Inflammatory macrophage (primary cell): ENCODE measurements at regions not wholly inside any gene's neighbourhood (a gene's known extent, or its start where the extent isn't known, plus 50 kb on each side); places are given as distances from the start of the nearest gene placed in this dataset.

Experiments used
- DNase-seq, 2 donors: peaks; one replicate each; pipeline ENCODE4 v3.0.0-alpha.2; 2020 to 2022

DNA sequence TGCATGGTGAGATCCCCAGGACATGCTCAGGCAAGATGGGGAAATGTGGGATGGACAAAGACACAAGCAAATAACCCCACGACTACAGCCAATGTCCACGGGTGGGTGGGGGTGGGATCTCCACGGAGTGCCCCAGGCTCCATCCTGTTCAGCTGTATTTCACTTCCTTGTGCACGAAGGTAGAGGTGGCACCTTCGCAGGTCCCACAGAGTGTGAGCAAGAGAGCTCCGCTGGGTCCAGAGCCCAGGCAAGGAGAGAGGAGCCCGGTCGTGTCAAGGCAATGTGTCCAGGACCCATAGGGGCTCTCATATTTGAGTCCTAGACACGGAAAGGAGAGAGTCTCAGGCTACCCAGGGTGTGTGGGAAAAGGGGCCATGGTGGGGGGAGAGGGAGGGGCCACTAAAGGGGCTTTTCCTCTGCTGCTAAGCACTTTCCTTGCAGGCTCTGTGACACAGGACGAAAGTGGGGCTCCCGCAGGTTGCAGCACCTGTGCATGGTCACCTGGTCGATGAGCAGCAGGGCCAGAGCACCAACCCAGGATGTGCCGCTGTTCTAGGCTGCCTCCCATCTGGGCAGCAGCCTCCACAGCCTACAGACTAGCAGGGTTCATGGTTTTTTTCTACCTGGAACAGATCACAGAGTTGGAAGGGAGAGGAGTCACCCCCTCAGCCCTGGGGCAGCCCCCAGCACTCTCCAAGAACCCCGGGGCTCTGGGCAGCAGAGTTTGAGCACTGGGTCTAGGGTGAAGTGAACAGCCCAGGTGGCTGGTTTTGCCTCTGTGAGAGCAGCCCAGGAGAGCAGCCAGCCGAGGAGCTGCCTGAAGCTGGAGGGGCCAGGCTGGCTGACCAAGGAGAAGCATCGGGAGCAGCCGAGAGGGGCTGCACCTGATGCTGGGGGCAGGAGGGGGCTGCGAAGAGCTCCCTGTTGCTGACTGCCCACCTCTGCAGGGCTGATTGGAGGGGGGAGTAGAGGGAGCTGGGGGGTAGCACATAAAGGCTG is 100.7 kb upstream of the MVB12B start:
- DNase-seq, result no peak

DNA sequence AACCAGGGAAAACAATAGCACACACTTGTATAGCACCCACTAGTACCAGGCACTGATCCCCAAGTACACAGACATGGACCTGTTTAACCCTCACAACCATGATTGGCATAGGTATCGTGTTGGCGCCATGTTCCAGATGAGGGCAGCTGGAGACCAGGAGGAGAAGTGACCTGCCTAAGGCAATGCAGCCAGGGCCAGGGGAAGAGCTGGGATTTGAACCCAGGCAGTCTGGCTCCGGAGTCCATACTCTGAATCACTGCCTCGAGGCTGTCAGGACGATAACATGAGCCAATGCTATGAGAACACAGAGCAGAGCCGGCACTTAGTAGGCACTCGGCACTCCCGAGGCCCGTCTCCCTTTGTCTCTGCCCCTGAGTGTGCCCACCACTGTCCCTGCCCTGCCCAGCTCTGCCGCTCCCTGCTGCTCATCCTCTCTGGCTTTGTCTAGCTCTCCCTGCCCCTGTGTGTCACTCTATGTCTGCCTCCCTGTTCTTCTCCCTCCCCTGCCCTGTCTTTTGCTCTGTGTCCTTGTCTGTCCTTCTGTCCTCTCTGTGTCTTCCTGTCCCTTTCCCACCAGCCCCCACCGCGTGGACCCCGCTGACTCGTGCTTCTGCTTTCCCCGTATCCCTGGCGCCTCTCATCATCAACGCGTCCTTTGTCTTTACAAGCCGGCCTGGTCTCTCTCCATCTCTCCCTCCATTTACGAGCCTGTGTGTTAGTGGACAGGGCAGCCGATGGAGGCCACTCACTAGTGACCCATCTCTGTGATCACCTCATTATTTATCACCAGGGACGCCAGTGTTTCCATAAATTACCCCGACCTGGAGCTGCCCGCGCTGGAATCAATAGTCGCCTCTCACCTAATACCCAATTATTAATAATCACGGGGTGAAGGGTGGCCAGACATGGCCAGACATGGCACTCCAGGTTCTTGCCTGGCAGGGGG is 99.4 kb upstream of the MVB12B start:
- DNase-seq, result no peak

DNA sequence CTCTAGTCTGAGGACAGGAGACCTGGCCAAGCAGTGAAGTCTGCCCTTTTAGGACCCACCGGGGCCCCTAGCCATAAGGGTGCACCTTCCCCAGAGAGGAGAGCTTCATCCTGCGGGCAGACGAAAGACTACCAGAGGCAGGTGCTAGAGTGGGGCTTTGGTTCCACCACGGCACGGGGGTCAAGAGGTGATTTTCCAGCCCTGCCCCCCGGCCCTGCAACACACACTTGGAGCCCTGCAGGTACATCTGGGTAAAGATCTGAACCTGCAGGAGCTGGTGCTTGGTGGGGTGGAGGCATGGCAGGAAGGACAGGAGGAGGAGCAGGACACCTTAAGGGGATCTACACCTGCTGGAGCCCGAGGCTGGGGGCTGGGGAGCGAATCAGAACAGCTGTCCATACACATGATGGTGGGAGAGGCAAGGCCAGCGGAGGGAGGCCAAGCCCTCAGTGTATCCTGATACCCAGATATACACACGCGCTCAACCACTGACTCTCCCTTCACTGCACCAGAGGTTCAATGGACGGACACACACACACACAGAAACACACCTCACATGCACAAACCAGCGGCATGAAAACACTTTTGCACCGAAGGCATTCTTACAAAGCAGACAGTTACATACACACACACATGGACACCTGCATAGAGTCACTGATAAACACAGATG is 98.4 kb upstream of the MVB12B start:
- DNase-seq, result no peak

DNA sequence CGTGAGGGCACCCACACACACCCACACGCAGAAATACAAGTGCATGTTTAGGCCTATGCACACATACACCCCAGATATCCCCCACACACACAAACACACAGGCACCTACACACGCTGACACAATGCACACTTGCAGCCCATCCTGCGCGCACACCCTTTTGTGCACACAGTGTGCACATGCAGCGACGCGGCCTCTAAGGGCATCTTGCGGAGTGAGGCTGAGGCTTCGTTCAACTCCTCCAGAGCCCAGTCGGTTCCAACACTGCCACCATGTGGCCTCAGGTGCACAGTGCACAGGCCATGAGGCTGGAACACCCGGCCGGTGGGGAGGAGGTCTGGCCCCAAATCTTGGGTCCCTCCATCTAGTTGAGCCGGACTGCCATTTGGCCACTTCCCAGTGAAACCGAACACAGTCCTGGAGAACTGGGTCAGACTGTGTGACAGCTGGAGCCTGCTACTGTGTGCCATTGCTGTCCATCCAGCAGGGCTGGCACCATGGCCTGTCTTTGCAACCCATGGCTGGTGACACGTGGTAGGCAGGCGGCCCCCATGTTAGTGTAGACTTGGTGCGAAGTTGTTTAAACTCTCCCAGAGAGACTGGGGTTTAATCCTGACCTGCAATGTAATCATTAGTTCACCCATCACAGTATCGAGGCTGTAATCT is 97.7 kb upstream of the MVB12B start:
- peak; percentile 68 to 77 for DNase-seq

DNA sequence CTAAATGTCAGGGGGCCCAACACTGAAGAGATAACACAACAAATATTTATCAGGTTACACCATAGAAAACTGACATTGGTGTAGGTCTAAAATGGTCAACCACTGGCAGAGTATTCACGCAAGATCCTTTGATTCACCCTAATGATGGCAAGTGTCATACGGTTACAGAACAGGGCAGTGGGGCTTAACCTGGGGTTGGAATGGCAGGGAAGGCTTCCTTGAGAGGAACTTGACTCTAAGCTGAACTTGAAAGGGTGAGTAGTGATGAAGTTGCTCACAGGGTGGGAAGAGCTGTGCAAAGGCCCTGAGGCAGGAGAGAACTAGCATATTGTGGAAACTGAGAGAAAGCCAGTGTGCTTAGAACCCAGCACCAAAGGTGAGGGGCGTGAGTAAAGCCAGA is 97.1 kb upstream of the MVB12B start:
- DNase-seq, result no peak

DNA sequence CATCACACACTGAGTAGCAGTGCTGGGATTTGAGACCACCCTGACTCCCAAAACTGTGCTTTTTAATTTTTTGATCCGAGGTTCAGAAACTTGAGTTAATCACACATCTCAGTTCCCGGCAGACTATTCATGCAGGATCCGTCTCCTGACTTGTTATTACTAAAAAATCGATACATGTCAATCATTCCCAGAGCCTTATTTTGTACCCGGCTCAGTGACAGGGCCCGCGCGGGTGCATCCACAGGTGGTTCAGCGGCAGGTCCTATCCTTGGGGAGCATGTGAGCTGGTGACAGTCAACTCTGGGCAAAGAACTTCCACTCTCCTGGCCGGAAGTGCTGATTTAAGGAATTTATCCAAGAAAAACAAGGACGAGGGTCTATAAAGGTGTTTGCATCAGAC is 95.9 kb upstream of the MVB12B start:
- DNase-seq, result no peak

DNA sequence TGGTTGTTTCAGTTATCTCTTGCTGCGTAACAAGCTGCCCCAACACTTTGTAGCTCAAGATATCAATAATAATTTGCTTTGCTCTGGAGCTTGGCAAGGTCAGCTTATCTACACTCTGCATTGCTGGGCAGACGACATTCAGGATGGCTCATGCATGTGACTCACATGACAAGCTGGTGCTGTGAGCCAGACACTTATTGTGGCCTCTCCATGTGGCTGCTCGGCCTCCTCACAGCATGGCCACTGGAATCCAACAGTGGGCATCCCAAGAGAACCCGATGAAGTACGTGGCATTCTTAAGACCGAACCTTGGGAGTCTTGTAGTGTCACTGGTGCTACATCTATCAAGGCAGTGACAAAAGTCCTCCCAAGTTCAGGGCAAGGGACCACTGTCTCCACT is 94.2 kb upstream of the MVB12B start:
- DNase-seq, result no peak

DNA sequence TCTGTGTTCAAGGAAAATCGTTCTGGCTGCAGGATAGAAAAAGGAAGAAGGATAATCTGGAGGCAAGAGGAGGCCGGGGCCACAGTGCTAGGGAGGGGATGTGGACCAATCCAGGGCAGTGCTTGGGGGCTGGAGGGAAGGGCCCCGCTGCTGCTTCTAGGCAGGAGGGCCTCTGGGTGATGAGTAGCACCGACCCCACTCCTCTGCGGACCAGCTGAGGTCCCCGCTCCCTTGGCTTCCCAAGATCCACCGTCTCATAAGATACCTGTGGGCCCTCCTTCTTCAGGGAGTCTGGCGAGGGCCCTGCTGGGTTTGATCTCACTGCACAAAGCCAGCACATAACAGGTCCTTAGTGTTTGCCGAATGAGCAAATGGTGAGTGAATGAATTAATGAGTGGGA is 93.5 kb upstream of the MVB12B start:
- DNase-seq, result no peak

DNA sequence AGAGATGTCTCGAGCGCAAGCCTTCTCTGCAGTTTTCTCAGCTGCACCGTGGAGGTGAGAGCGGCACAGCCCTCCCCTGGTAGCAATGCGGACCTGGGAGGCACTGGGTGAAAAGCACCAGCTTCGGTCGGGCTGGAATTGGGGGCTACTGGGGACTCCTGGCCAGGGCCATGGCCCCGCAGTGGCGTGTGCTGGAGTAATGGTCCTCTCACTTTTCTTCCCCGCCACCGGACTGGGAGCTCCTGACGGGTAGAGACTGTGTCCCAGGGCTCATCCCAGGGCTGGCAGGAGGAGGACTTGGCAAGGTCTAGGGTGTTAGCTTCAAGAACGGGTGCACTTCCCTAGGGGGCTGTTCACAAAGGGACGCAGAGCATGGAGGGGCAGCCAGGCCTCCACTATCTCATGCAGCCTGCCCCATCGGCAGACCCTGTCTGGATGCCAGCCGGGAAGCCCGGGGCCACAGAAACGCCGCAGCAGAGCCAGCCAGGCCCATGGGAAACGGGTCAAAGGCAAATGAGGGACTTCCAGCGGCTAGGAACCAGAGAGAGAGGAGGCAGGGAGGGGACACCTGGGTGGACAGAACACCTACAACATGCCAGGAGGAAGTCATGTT is 92.6 kb upstream of the MVB12B start:
- no peak for DNase-seq

DNA sequence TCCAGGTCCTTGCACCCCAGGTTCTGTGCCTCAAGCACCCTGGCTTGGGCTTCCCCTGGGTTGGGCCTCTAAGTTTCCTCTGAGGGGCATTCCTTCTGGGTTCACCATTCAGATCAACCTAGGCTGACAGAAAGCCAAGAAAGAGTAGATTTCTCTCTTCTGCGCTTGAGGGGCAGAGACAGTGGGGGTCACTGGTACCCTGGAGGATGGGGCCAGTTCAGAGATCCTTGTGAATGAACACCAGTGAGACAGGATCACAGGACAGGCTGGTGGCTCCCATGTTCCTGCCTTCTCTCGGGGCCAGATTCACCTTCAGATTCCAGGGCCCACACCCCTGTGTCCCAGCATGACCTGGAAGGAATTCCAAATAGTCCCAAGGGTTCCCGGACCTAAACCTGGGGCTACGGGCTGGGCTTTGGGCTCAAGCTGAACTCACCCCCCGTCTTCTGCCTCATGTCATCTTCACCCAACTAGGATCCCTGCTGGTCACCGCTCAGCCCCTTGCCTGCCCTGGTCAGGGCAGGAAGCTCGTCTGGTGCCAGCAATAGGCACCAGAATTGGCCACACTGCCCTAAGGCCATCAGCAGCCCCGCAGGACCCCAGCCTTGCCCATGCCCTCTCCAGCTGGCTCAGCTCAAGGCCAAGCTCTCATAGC is 91.8 kb upstream of the MVB12B start:
- DNase-seq, result no peak

DNA sequence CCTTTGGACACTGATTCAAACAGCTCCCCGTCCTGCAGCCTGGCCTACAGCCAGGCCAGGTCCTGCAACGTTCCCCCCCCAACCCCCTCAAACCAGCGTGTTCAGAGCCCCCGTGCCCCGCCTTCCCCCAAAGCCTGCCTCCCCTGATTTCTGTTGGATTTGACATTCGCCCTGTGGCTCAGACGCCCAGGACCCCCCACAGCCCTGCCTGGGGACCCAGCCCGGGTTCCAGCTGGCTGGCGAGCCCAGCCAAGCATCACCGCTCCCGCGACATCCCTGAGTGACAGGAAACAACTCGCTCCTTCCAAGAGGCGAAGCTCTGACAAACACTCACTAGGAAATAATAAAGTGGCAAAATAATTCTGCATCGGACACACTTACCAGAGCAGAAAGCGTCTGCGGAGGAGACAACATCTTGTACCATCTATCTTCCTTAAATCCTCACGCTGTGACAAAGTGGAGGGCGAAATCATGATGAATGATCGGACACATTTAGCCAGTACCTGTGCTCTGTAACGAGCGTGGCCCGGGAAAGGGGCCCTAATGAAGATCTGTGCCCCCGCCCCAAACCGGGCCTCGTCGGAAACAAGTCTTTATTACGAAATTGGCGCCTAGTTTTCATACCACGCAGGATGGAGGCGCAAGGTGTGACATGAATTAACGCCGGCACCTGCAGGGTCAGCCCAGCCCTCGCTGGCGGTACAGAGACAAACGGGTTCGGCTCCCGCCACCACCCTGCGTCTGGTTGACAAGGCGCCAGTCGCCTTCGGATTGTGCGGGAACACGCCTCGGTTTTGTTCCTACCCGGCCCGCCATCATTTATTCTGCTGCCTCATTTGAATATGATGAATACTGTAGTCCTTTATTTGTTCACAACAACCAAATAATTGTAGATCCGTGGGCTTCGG is 91.0 kb upstream of the MVB12B start:
- DNase-seq, result no peak

DNA sequence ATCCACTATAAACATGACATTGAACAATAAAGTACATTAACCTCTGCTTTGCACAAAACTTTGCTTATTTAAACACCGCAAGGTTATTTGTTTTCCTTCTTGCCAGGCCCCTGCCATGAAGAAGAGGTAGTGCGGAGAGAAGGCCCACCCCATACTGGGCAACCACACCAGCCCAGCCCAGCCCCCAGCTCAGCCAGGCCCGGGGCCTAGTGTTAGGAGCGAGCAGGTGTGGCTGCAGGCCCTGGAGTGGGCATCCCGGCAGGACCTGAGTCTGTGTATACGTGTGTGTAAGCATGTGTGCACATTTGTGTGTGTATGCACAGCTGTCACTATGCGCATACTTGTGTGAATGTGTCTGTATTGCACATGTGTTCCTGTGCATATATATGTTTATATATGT is 90.4 kb upstream of the MVB12B start:
- no peak for DNase-seq

DNA sequence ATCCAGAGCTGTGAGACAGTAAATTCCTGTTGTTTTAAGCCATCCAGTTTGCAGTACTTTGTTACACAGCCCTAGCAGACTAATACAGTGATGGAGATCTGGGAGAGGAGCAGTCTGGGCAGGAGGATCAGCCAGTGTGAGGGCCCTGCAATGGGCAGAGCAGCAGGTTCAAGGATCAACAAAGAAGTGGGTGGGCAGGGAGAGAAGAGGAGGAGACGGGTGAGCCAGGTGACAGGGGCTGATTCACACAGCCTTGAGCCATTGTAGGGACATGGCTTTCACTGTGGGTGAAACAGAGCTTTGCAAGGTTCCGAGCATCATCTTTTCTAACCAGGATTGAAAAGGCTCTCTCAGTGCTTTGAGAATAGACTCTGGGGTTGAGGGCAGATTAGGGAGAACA is 88.2 kb upstream of the MVB12B start:
- no peak for DNase-seq

DNA sequence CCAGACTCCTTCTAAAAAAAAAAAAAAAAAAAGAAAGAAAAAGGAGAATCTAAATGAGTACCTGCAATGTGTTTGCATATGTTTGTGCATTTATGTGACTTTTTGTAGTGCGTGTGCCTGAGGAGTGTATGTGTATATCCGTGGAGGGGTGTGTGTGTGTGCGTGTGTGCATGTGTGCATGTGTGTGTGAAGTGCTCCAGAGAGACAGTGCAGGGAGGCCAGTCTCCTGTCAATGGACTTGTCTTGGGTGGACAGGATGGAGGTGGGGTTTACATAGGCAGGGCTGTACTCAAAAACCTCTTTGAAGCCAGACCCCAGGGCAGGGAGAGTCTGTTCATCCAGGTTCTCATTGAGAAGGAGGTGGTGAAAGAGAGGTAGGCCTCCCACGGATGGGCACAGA is 87.1 kb upstream of the MVB12B start:
- DNase-seq, result no peak

DNA sequence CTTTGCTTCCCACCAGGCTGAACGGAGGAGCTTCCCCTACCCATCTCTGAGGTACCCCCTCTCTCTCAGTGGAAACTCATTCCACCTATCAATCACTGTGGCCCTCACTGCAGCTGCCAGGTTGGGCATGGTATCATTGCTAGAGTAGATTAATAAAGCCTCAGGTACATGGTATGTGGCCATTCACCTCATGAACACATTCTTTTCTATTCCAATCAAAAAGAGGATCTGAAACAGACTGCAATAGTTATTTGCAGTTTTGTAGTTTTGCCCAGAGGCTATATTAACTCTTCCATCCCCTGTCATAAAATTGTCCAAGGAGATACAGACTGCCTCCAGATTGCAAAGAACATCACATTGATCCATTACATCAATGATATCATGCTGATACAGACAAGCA is 85.8 kb upstream of the MVB12B start:
- no peak for DNase-seq

DNA sequence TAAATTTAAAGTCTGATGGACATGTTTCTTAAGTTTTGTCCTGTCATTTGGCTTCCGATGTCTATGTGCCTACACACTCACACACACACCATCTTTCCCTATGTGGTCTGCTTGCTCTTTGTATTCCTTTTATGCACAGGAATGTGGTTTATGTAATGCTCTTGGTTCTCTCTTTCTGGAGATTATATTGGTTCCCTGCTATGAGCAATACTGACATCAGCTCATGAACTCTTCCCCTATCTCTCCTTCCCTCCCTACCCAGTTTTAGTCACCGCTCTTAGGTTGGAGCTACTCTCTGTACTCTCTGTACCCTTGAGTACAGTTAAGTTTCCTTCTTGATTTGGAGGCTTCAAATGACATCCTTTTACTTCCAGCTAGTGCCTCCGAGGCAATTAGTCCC is 77.9 kb upstream of the MVB12B start:
- no peak for DNase-seq

DNA sequence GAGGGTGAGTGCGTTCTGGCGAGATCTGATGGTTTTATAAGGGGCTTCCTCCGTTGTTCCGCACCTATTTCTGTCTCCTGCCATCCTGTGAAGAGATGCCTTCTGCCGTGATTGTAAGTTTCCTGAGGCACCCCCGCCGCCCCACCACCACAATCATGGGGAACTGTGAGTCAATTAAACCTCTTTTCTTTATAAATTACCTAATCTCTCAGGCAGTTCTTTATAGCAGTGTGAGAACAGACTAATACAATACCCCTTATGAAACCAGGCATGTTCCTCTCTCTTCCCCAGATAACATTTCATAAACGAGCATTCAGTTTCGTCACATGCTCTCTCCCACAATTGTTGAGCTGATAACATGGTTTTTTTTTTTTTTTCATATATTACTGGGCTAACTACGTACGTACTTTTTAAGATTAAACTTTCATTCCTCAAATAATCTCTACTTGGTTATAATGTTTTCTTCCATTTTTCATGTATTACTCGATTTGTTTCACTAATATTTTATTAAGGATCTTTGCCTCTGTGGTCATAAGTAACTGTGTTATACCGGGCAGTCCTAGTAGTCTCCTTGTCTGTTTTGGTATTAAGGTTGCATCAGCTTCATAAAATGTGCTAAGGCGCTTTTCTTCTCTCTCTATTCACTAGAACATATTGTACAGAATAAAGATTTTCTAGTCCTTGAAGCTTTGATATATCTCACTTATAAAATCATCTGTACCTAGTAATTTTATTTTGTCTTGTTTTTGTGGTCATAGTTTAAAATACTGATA is 64.9 kb upstream of the MVB12B start:
- DNase-seq, result no peak

DNA sequence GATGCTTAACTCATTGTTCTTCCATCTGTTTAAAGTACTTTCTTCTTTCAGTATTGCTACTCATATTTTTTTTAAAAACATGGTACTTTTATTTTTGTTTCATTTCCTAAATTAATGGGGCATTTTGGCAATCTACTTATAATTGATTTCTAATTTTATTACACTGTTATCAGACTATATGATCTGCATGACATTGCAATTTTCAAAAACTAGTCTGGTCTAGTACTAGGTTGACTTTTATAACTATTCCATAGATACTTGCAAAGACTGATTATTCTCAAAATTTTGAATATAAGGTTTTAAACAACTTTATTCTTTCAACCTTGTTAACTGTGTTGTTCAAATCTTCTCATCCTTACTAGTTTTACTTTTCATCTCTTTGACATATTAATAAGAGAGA is 63.9 kb upstream of the MVB12B start:
- no peak for DNase-seq

DNA sequence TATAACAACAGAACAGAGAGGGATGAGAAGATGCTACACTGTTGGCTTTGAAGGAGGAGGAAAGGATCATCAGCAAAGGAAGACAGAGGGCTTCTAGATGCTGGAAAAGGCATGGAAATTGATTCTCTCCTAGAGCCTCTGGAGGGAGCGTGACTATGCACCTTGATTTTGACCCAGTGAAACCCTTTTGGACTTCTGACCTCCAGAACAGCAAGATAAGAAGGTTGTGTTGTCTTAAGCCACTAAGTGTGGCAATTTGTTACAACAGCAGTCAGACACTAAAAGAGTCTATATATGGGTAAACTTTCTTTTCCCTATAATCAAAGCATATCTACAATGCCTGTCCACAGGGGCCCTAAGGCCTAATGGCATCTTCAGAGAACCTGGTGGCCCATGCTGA is 56.1 kb upstream of the MVB12B start:
- no peak for DNase-seq
